ENCODE measurements at regions not wholly inside any gene's neighbourhood (a gene's known extent, or its start where the extent isn't known, plus 50 kb on each side); places are given as distances from the start of the nearest gene placed in this dataset.

DNA sequence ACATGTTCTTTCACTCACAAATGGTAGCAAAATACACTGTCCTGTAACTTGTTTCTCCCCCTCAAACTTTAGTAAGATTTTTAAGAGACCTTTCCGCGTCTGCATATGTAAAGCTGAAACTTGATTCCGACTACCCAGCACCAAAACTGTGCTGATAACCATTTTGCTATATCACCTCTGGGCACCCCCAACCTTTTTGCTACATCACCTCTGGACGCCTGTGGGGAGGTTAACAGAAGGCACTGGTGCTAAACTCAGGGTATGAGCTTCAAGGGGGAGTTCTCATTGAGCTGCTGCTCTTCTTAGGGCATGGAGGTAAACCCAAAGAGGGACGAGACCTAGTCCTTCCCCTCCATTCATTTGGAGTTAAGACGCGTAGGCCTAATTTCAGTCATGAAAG is 67.6 kb upstream of the NFE2L3 start:
- TF ChIP-seq, protein P1, sequence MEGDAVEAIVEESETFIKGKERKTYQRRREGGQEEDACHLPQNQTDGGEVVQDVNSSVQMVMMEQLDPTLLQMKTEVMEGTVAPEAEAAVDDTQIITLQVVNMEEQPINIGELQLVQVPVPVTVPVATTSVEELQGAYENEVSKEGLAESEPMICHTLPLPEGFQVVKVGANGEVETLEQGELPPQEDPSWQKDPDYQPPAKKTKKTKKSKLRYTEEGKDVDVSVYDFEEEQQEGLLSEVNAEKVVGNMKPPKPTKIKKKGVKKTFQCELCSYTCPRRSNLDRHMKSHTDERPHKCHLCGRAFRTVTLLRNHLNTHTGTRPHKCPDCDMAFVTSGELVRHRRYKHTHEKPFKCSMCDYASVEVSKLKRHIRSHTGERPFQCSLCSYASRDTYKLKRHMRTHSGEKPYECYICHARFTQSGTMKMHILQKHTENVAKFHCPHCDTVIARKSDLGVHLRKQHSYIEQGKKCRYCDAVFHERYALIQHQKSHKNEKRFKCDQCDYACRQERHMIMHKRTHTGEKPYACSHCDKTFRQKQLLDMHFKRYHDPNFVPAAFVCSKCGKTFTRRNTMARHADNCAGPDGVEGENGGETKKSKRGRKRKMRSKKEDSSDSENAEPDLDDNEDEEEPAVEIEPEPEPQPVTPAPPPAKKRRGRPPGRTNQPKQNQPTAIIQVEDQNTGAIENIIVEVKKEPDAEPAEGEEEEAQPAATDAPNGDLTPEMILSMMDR (IDR thresholded peaks at IDR 0.05) = no peak
- no peak for TF ChIP-seq POLR2A (IDR thresholded peaks at IDR 0.05)
